ENCODE measurements at regions not wholly inside any gene's neighbourhood (a gene's known extent, or its start where the extent isn't known, plus 50 kb on each side); places are given as distances from the start of the nearest gene placed in this dataset.

- TF ChIP-seq KLF11 (CRISPR knock-in tag; IDR thresholded peaks at IDR 0.05) (no peak), GABPA (IDR thresholded peaks at IDR 0.05; ENCODE audit: low read depth, low read length) (no peak), GABPA (CRISPR knock-in tag; IDR thresholded peaks at IDR 0.05; ENCODE audit: low read depth) (no peak), ZNF776 (CRISPR knock-in tag; IDR thresholded peaks at IDR 0.05) (no peak), ZNF883 (CRISPR knock-in tag; IDR thresholded peaks at IDR 0.05; ENCODE audit: not compliant biosample characterization) (no peak), ZHX1 (CRISPR knock-in tag; IDR thresholded peaks at IDR 0.05; ENCODE audit: low read depth) (no peak), ZNF558 (CRISPR knock-in tag; IDR thresholded peaks at IDR 0.05; ENCODE audit: borderline replicate concordance) (no peak), CHD2 (IDR thresholded peaks at IDR 0.05; ENCODE audit: low read depth, low read length) (no peak), CTCF (CRISPR knock-in tag; IDR thresholded peaks at IDR 0.05) (no peak), RNF2 (conservative IDR thresholded peaks at IDR 0.05; ENCODE audit: low read depth) (no peak), ZNF207 (IDR thresholded peaks at IDR 0.05; ENCODE audit: borderline replicate concordance) (no peak)
Measured at GRCh38 chr12:68098939-68099338, 60.6 kb downstream of the IFNG start.

Data from HepG2 (cell line).